HG02884 (cell line): ENCODE measurements at regions not wholly inside any gene's neighbourhood (a gene's known extent, or its start where the extent isn't known, plus 50 kb on each side); places are given as distances from the start of the nearest gene placed in this dataset.
"Not testable (repeated sequence)": the region's sequence is repeated elsewhere in the genome, so short reads cannot be mapped to it uniquely, and the experiment has no call there.

Experiments
- ATAC-seq: cut with Tn5 transposase; IDR thresholded peaks from one replicate; pipeline ENCODE4 v1.9.1; 2021; ENCODE audit warnings: mild to moderate bottlenecking, moderate library complexity; ENCODE audit not compliant: unreplicated experiment

DNA sequence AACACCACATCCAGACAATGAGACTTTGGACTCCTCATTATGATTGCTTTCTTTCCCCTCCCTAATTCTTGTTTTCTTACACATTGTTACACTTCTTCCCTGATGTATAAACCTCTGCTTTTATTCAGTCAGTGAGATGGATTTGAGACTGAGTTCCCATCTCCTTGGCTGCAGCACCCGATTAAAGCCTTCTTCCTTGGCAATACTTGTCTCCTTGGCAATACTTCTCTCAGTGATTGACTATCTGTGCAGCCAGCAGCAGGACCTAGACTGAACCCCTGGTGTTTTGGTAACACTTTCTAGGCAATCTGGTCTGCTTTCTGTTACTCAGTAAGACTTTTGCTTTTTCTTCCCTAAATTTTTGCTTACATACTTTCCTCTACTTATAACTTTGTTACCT lies 492.8 kb upstream of the SMC2 start:
- ATAC-seq, result no peak

DNA sequence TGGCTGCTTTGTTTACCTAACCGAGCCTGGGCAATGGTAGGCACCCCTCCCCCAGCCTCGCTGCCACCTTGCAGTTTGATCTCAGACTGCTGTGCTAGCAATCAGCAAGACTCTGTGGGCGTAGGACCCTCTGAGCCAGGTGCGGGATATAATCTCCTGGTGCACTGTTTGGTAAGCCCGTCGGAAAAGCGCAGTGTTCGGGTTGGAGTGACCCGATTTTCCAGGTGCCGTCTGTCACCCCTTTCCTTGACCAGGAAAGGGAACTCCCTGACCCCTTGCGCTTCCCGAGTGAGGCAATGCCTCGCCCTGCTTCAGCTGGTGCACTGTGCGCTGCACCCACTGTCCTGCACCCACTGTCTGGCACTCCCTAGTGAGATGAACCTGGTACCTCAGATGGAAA lies 482.2 kb upstream of the SMC2 start:
- not testable (repeated sequence) for ATAC-seq

DNA sequence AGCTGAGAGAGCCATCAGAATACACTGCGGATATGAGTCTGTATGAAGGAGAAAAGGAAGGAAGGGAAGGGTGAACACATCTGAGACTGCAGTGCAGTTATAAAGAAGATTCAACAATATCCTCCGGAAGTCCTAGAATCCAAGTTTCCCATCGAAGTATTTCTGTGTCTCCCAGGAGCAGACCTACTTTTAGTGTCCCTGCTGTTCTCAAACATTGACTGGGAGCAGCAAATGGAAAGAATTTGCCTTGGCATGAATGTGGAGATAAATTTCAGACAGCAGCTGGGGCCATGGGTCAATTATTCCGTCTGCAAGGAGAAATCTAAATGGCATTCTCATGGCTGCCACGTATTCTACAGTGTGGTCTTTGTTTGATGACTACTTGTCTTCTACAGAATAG lies 478.1 kb upstream of the SMC2 start:
- no peak for ATAC-seq

DNA sequence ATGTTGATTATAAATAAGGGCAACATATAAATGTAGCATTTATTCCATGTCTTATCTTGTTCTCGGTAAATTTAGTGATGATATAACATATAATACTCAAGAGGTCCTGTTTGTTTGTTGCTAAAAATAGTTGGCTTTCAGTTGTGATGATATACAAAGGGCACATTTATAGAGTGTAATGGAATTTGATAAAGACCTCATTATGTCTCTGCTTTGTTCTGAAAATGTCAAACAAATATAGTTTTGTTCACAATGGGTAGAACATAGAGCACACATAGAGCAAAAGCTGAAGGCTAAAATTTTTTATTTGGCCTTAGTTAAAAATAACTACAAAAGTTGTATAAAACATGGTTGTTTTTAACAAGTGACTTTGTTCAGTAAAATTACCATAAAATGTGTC lies 477.1 kb upstream of the SMC2 start:
- ATAC-seq, result no peak

DNA sequence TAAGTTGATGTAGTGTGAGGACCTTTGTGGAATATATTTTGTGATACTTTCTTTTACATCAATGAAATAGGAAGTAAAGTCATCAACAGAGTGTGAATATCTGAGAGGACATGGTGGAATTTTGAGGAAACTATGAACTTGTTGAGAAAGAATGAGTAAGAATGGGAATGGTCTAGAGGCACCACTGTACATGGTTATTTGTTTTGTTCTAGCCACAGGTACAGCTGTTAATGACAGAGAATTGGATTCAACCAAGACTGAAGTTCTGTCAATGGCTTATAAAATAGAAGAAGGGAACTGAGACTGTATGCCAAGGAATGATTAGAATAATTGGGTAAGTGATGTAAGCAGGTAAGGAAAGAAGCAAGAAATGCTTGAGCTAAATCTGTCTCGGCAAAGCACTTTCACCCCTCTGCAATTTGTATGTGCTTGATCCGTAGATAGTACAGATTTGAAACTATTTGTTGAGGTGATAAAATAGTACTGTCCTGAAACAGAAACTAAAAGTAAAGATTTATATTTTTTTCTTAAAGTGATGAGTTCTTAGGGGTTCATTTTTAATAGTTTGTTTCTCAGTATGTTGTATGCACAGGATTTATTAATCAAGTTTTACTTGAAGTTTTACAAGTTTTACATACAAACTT lies 468.8 kb upstream of the SMC2 start:
- no peak for ATAC-seq

DNA sequence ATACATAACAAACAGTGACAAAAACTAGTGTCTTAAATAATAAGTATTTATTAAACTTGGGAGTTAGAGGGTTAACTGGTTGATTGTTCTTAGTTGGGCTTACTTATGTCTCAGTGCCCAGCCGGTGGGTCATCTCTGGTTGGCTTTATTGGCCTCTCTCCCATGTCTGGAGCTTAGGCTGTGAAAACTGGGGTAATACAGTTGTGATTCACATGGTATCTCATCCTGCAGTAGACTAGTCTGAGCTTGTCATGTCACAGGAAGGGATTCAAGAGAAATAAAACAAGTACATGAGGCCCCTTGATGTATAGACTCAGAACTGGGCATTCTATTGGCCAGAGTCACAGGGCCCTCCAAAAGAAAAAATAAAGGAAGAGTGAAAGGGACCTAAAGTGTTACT lies 466.4 kb upstream of the SMC2 start:
- no peak for ATAC-seq

DNA sequence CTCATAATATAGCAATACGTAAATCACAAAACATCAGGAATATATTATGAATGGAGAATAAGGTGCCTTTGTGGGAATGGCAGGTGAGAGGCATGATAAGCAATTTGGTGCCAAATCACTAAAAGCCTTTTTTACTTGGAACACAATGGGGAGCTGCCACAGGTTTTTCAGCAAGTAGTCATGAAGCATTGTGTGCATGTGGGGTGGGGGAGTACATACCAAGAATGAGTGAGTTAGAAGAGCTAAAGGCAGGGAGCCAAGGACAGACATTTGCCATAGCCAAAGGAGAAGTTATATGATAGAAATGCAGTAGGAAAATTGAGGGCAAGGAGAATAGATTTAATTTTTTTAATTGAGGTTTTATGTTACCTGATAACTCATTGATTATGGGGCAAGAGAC lies 445.0 kb upstream of the SMC2 start:
- ATAC-seq, result no peak

DNA sequence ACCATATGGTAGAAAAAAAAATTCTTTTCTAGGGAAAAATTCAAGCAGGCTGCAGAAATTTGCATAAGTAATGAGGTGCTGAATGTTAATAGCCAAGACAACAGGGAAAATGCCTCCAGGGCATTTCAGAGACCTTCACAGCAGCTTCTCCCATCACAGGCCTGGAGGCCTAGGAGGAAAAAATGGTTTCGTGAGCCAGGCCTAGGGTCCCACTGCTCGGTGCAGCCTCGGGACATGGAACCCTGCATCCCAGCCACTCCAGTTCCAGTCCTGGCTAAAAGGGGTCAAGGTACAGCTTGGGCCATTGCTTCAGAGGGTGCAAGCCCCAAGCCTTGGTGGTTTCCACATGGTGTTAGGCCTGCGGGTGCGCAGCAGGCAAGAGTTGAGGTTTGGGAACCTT lies 436.0 kb upstream of the SMC2 start:
- ATAC-seq, result no peak

DNA sequence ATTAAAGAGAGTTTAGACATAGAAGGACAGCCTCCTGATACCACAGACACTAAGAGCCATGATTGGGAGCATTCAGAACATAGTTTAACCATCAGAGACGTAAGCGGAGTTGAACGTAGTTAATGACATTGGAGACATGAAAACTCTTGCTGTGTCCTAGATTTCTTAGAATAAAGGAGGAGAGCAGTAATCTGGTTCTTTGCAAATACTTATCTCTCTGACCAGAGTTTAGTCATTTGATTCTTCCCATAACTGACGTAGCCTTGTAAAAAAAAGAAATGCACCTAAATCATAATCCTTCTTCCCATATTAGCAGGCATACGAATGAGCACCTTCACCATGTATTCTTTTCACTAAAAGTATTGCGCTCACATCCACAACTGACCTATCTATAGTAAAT lies 433.3 kb upstream of the SMC2 start:
- no peak for ATAC-seq

DNA sequence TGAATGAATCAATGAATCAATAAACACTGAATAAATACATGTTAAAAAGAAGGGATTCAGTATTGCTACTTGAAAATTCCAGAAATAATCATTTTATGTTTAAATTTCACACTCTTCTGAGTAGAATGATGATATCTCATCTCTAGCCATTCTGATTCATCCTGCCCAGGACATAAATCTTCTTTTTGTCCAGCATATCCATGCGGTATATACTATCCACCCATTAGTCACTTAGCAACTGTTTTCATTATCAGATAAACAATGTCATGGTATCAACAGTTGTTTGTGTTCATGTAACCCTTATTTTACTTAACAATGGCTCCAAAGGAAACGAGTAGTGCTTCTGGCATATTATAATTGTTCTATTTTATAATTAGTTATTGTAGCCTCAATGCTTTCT lies 432.4 kb upstream of the SMC2 start:
- no peak for ATAC-seq

DNA sequence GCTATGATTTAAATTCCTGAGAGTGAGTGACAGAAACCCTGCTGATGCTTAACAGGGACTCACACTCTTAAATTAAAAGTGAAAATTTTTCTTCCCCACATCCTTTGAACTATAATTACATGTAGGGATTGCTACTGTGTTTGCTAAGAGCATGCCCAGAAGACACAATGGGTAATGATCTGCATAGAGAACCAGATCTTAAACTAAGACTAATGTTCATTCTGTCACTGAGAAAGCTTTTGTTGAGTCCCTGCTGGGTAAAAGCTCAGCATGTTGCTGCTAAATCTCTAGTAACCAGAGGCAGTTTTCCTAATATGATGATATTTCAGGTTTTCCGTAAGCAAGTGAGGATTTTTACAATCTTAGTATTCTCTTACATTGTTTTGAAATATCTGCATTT lies 424.8 kb upstream of the SMC2 start:
- no peak for ATAC-seq

DNA sequence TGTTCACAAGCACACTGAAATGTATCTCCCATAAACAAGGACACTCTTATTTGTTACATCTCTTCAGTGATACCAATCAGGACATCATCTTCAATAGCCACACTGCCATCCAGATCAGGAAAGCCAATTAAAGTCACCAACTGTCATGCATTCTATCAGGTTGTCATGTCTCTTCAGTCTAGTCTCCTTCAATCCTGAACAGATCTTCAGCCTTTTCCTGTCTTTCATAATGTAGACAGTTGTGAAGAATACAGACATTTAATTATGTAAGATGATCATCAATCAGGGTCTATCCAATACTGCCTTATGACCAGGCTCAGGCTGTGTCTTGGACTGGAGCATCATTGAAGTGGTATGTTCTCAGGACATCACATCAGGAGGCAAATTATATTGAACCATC lies 419.8 kb upstream of the SMC2 start:
- no peak for ATAC-seq

DNA sequence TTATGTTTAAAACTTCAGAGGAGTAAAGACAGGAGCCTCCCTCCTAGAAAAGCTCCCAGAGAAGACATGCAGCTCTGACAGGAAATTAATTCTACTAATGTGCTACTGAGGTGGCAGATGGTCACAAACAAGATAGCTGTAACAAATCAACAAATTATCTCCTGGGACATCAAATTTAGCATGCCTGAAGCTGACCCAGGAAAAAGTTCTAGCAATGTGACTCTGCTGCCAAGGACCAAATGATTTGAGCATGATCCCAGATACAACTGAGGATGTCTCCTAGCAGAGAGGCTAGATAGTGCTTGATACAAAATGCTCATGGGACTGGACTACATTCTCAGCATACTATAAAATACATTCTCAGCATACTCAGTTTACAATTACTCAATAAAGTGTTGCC lies 413.5 kb upstream of the SMC2 start:
- no peak for ATAC-seq

DNA sequence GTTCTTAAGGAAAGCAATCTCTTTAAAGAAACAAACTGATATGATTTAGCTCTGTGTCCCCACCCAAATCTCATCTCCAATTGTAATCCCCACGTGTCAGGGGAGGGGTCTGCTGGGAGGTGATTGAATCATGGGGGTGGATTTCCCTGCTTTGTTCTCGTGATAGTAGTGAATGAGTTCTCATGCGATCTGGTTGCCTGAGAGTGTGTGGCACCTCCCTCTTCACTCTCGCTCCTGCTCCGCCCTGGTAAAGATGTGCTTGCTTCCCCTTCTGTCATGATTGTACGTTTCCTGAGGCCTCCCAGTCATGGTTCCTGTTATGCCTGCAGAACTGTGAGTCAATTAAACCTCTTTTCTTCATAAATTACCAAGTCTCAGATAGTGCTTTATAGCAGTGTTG lies 412.7 kb upstream of the SMC2 start:
- no peak for ATAC-seq

DNA sequence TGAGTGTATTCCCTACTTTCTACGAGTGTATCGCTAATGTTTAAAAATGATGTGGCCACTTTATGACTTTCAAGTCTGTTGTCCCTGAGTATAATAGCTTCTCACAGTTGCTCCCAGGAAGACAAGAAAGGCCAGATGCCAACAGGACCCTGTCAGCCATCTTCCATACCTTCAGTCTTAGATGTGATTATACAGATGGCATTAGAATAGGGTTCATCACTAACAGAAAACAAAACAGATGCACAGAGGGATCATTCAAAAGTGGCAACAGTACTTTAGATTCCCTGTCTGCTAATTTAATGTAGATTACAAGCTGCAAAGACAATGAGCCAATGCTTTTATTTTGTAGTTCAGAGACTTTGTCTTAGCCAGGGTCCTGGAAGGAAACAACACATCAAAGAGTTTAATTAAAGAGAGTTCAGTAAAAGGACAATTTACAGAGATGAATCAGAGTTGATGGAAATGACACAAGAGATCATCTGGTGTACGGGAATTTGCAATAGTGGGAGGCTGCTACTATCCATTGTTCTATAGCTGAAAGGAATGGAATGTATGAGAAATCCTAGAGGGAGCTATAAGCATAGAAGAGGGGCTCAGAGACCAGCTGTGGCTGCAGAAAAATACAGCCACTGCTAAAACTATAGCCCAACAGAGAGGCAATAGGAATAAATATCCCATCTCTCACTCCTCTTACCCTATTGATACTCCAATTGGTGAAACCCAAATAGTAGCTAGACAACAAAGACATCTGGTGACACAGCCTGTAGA lies 393.7 kb upstream of the SMC2 start:
- no peak for ATAC-seq

DNA sequence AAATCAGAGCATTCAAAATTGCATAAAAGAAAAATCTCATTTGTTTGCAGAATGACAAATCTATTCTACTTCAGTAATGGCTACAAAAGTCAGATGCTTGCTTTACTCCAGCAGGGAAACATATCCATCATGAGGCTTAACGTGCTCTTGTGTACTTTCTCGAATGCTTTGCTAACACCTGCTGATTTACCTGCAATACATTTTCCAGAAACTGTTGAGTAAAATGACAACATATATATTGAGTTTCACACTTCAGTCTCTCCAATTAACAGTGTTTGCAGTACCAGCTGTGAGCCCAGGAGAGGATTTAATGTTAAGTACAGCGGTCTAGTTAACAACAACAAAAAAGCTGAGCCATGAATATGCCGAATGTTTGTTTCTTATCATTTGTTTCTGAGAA lies 391.5 kb upstream of the SMC2 start:
- ATAC-seq, result no peak

DNA sequence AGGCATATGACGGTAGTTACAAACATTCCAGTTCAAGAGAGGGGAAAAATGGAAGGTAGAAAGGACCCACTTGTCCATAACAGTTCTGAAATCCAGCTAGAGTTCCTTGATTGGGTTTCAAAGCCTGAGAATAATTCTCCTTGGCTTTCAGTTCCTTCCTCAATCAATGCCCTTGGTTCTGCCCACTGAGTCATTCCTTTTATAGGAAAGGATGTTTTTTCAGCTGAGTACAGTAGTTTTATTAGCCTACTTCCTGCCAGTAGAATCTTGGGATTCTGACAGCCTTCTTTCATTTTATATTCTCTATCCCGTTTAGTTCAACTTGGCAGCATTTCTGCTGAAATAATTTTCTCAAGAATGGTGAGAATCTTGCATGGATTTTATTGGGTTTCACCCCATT lies 386.9 kb upstream of the SMC2 start:
- no peak for ATAC-seq

DNA sequence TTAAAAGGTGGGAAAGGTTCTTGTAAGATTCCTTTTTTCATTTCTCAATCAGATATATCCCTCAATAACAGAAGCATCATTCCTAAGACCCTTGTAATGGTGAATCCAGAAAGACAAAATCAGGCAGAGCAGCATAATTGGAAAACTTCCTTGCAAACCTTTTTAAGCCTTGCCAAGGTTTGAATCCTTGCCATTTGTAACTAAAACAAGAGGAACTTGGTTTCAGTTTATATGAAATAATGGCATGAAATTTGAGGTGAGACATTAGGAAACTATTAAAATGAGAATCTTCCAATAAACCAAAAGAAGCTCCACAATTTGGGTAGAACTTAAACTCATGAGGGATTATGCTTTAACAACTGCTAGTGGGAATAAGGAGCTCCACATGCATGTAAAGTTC lies 384.7 kb upstream of the SMC2 start:
- no peak for ATAC-seq

DNA sequence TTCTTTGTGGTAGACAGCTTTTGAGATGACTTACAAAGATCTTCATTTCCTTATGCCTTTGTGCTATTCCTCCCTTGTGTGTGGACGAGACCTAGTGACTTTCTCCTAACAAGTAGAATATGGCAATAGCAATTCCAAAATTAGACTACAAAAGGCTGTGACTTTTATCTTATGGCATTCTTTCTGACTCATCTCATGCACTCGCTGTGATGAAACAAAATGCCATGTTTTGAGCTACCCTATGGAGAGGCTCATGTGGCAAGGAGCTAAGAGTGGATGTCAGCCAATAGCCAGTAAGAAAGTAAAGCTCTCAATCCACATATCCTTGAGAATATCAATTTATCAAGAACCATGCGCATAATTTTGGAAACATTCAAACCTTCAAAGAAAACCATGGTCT lies 380.5 kb upstream of the SMC2 start:
- ATAC-seq, result no peak

DNA sequence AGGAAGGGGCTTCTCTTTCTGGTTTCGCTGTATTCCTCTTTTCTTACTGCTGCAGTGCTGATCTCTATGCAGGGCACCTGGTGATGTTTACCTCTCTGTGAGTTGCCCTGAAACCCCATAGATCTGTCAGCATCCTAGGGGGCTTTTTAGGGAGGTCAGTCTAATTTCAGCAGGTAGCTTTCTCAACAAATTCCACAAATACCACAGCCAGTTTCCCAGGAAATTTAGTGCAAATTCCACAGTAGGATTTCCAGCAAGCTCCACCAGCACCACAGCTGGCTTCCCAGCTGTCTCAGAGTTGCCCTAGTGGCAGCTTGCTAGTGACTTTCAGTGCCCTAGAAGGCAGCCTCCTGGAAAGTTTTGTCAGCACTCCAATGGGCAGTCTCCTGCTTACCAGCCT lies 379.1 kb upstream of the SMC2 start:
- ATAC-seq, result no peak

DNA sequence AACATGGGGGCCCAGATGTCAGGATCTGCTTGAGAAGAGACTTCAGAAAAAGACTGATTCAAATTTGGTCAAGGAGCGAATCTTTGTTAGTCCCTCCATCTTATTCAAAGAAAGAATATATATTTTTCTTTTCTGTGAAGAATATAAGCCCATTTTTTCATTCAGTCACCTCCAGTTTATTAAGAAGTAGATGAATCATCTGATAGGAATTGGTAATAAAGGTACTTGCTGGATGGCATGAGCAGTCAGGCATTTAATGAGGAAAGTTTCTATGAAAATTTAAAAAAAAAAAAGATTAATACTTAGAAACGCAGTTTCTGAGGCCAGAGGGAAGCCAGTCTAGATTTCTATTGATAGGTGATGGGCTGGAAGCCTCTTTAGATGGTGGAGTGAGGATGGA lies 373.1 kb upstream of the SMC2 start:
- no peak for ATAC-seq

DNA sequence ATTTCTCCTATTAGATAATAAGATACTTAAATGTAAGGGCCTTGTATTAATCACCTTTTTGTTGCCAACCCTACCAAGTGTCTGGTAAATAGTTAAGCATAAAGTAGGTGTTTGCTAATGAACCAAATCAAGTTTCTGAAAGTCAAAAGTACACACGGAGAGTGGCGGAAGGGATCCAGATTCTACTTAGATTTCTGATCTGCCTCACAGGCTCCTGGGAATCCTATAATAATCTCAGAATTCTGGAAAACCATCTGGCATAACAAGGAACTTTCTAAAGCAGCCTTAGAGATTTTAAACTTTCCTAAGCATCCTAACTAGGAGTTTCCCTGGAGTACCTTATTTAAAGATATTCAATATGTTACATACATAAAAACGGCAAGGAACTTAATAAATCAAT lies 363.2 kb upstream of the SMC2 start:
- no peak for ATAC-seq

DNA sequence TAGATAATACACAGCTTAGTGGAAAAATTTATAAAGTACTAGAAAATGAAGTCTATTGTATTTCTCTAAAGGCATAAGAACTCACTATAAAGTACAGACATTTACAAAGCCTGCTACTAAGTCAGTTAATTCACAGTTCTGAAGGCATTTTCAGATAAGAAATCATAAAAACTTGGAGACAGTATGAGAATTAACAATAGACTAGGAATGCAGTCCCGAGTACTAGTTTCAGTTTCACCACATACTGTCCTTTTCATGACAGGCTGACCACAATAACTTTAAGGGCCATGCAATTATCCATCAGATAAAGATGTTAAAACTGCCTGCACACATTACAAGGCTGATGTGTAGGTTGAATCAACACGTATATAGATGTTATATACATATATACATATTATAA lies 362.6 kb upstream of the SMC2 start:
- ATAC-seq, result no peak
